GM21360 (cell line): ENCODE measurements at regions not wholly inside any gene's neighbourhood (a gene's known extent, or its start where the extent isn't known, plus 50 kb on each side); places are given as distances from the start of the nearest gene placed in this dataset.
"Not testable (repeated sequence)": the region's sequence is repeated elsewhere in the genome, so short reads cannot be mapped to it uniquely, and the experiment has no call there.

ENCODE experiments used
- ATAC-seq: cut with Tn5 transposase; IDR thresholded peaks from one replicate; pipeline ENCODE4 v1.9.1; 2021; ENCODE audit warnings: mild to moderate bottlenecking, moderate library complexity; ENCODE audit not compliant: unreplicated experiment

- not testable (repeated sequence) for ATAC-seq
Measured at GRCh38 chr9:41075671-41076070, 52.8 kb downstream of the FOXD4L6 start.

GRCh38 chr9:41074356-41074942 lies 54.0 kb downstream of the FOXD4L6 start:
- ATAC-seq = peak; percentile 77

GRCh38 chr9:41073471-41074243 lies 54.8 kb downstream of the FOXD4L6 start:
- peak; percentile 2 for ATAC-seq

DNA sequence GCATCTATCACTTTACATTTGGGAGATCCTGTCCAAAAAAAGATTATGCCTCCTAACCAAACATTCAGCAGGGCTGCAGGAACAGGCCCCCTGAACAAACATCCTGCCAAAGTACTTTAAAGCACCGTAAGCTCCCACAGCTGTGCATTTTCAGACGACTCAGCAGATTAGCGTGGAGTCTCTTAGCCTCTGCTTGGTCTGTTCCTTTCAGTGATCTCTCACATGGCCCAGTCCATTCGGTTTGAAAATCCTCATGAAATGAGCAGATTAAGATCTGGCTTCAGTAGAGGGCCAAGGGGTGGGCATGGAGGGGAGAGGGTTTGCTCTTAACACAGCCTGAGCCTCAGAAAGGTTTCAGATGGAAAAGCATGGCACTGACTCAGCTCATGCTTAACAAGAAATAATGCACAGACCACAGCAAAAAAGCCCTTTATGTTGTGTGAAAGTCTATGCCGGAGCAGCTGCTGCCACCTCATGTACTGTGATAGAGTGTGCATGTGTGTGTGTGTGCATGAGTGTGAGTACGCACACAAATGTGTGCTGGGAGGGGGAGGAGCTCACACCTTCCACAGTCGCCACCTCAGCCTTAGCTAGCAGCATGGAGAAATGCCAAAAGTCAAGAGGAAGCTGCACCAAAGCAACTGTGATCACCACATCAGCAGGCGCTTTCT lies 64.2 kb downstream of the FOXD4L6 start:
- peak; percentile 72 for ATAC-seq

DNA sequence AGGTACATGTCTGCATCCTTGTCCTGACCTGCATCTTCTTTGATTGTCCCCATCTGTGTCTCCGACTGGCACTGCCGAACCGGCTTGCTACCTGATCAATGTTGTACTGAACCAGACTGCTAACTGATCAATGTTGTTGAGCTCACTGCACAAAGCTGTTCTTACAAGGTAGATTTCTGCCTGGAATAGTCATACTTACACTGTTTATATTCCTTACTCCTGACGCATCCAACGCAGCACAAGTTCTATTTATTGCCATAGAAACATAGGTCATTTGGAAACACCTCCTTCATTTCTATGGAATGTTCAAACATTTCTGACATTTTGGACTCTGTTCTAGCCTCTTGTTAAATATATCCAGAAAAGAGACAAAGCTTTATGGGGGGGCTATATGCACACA lies 65.2 kb downstream of the FOXD4L6 start:
- ATAC-seq = not testable (repeated sequence)

DNA sequence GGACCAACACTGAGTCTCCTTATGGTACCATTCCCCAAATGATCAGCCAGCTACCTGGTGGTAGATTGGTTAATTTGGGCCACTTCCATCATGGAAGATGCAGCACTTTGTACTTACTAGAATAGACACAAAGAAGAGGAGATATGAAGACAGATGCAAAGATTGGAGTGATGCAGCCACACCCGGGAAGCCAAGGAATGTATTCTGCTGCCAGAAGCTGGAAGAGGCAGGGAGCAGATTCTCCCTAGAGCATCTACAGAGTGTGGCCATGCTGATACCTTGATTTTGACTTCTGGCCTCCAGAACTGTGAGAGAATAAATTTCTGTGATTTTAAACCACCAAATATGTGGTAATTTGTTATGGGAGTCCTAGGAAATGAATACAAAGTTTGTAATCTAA lies 68.9 kb downstream of the FOXD4L6 start:
- not testable (repeated sequence) for ATAC-seq

DNA sequence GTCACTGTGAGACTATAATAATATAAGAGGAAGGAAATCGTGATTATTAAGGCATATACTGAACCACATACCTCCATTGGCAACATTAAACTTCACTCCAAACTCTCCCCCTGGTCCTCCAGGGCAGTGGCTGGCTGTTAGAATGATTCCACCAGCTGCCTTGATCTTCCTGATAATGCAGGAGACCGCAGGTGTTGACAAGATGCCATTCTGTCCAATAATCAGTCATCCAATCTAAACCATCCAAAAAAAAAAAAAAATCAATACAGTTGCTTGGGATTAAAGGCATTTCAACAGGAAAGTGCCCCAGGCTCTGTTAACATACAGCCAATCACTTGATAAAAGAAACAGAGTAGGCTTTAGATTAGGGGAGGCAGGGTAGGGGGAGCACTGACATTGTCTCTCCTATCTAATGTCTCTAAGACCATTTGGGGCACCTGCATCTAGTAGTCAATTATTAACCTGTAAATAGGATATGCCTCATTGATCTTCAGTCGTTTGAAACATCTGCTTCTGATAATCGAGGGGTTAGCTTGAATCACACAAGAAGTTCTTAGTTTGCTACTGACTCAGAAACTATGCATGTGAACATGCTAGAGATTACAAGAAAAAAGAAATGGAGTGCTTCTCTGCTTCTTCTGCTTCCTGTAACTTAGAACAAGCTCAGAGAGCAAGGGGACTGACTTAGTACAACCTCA lies 74.7 kb downstream of the FOXD4L6 start:
- not testable (repeated sequence) for ATAC-seq

DNA sequence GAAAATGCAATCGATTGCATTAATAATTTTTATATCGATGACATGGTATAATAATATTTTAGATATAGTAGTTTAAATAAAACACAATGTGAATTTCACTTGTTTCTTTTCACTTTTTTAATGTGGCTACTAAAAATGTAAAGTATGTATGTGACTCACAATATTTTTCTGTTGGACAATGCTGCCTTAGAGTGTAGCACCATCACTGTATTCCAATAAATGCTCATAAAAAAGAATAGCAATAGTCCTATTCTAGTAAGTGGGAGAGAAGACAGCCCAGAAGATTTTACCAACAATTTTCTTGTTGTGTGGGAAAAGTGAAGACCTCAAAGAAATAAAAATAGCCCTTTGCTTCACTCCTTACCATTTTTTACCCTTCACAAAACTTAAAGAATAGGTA lies 79.8 kb downstream of the FOXD4L6 start:
- not testable (repeated sequence) for ATAC-seq

GRCh38 chr9:41047792-41048191 lies 80.7 kb downstream of the FOXD4L6 start:
- ATAC-seq = not testable (repeated sequence)

- not testable (repeated sequence) for ATAC-seq
Measured at GRCh38 chr9:41044930-41045329, 83.6 kb downstream of the FOXD4L6 start.

GRCh38 chr9:41043433-41043832 lies 85.0 kb downstream of the FOXD4L6 start:
- ATAC-seq = not testable (repeated sequence)

GRCh38 chr9:41042111-41042510 lies 86.4 kb downstream of the FOXD4L6 start:
- ATAC-seq = not testable (repeated sequence)

GRCh38 chr9:41040705-41041342 lies 87.7 kb downstream of the FOXD4L6 start:
- not testable (repeated sequence) for ATAC-seq

DNA sequence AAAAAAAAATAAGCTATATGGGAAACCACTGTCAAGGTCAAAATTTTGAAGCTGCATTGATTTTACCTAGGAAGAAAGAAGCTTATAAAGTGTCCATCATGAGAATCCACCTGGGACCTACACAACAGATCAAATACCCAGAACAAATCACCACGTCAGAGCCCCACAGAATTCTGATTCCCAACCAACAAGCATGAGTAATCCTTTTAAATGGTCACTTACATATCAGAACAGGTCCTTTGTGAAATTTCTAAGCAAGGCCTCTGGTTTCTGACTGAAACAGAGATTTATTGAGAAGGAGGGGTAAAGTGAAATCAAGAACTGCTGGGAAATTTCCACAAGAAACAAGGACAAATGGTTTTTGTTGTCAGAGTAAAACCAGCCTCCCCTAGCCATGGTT lies 93.2 kb downstream of the FOXD4L6 start:
- ATAC-seq = not testable (repeated sequence)

- not testable (repeated sequence) for ATAC-seq
Measured at GRCh38 chr9:41034699-41035197, 93.7 kb downstream of the FOXD4L6 start.

DNA sequence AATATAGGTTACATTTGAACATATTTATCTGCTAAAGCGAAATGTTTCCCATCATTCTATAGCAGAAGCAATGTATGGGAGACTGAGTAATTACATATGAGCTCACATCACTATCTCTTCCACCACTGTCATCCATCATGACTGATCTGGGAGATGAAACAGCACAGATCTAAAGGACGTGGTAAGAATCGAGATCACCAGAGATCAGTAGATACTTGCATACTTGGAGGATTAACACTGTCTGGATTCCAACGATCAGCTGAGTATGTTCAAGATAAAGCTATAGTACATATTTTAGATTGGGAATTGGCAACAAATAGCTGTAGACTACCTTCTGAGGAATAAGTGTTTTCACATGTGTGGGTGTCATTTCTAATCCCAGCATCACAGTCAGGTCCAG lies 94.6 kb downstream of the FOXD4L6 start:
- ATAC-seq = not testable (repeated sequence)

DNA sequence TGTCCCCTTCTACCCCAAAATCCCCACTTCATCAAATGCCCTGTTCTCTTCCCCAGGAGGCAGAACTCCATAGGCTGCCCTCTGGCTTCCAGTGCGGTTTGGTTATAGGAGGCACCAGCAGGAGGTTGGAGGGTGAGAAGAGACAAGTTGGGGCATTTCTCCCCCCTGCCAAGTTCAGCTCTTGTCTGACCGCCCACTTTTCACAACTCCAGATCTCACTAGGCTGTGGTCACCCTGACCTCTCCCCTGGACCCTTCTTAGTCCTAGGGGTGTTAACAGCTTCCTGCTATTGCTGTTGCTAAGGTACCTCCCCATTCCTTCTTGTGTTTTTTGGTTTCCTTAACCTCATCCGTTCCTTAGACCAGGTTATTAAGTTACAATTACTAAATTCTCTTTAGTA lies 95.1 kb downstream of the FOXD4L6 start:
- ATAC-seq = not testable (repeated sequence)

- ATAC-seq = not testable (repeated sequence)
Measured at GRCh38 chr9:41026912-41027676, 101.4 kb downstream of the FOXD4L6 start.

GRCh38 chr9:41022365-41022764 lies 106.1 kb downstream of the FOXD4L6 start:
- not testable (repeated sequence) for ATAC-seq
